ENCODE measurements at regions not wholly inside any gene's neighbourhood (a gene's known extent, or its start where the extent isn't known, plus 50 kb on each side); places are given as distances from the start of the nearest gene placed in this dataset.

- no peak for TF ChIP-seq CTCF (IDR thresholded peaks at IDR 0.05)
- ATAC-seq (ENCODE audit: low read depth) (no peak), DNase-seq (no peak)
- CTCF ChIA-PET, result interaction anchor here (1.1 to 1.7 kb wide), 4 partner anchors 12 to 121 kb away, joined by 3 to 6 read pairs (median 4); partner anchors contain the start of gene NLRP1
- intact Hi-C loops (cut with micrococcal nuclease), result loop anchor here (5.0 kb wide), 2 partner anchors 717 to 732 kb away; partner anchors contain the start of gene AIPL1
- POLR2A ChIA-PET, result no interaction called here
- Mint-ChIP-seq H3K4me3 (no peak overlapping the region), H3K36me3 (ENCODE audit: low read depth) (no peaks in the 10 kb centered on the region), H3K27me3 (peaks cover 25% of the 10 kb centered on the region), H3K4me1 (no peaks in the 10 kb centered on the region), H3K27ac (no peak overlapping the region), H3K9me3 (peaks cover 8% of the 10 kb centered on the region)
Observed at GRCh38 chr17:5705081-5705875, 121.0 kb upstream of the NLRP1 start.

- intact Hi-C loops (cut with micrococcal nuclease), result loop anchor here (5.0 kb wide), 2 partner anchors 716 to 731 kb away; partner anchors contain the start of gene AIPL1
Observed at GRCh38 chr17:5705876-5706576, 121.7 kb upstream of the NLRP1 start.

GRCh38 chr17:5706577-5707210, 122.4 kb upstream of the NLRP1 start:
- peak; percentile 42 for DNase-seq
- Mint-ChIP-seq H3K27ac (no peak overlapping the region), H3K27me3 (peaks cover 25% of the 10 kb centered on the region), H3K4me3 (no peak overlapping the region), H3K9me3 (peaks cover 10% of the 10 kb centered on the region), H3K36me3 (ENCODE audit: low read depth) (no peaks in the 10 kb centered on the region), H3K4me1 (no peaks in the 10 kb centered on the region)
- TF ChIP-seq CTCF (IDR thresholded peaks at IDR 0.05), result no peak
- no peak for ATAC-seq (ENCODE audit: low read depth)
- ChIA-PET CTCF (interaction anchor here (0.8 to 2.3 kb wide), 9 partner anchors 10 to 137 kb away, joined by 3 to 20 read pairs (median 4); partner anchors contain the start of gene NLRP1), POLR2A (no interaction called here)
- intact Hi-C loops (cut with micrococcal nuclease), result loop anchor here (1.0 to 5.0 kb wide), 3 partner anchors 114 to 731 kb away; partner anchors contain the start of gene AIPL1

More at GRCh38 chr17:5705876-5706576, 121.7 kb upstream of the NLRP1 start:
- Mint-ChIP-seq H3K9me3 (peaks cover 10% of the 10 kb centered on the region), H3K4me3 (no peak overlapping the region), H3K36me3 (ENCODE audit: low read depth) (no peaks in the 10 kb centered on the region), H3K27ac (no peak overlapping the region), H3K4me1 (no peaks in the 10 kb centered on the region), H3K27me3 (peaks cover 24% of the 10 kb centered on the region)
- DNase-seq, result no peak
- no peak for ATAC-seq (ENCODE audit: low read depth)
- POLR2A ChIA-PET, result no interaction called here
- CTCF ChIA-PET, result interaction anchor here (0.8 to 2.3 kb wide), 9 partner anchors 11 to 136 kb away, joined by 3 to 20 read pairs (median 4); partner anchors contain the start of gene NLRP1
- no peak for TF ChIP-seq CTCF (IDR thresholded peaks at IDR 0.05)

GRCh38 chr17:5707482-5707881, 123.2 kb upstream of the NLRP1 start:
- intact Hi-C loops (cut with micrococcal nuclease), result loop anchor here (1.0 to 5.0 kb wide), 3 partner anchors 115 to 730 kb away; partner anchors contain the start of gene AIPL1
- Mint-ChIP-seq H3K9me3 (peaks cover 7% of the 10 kb centered on the region), H3K4me3 (no peak overlapping the region), H3K4me1 (no peaks in the 10 kb centered on the region), H3K27ac (no peak overlapping the region), H3K27me3 (peaks cover 26% of the 10 kb centered on the region), H3K36me3 (ENCODE audit: low read depth) (no peaks in the 10 kb centered on the region)
- ATAC-seq (ENCODE audit: low read depth) (no peak), DNase-seq (no peak)
- POLR2A ChIA-PET, result no interaction called here
- CTCF ChIA-PET, result interaction anchor here (1.6 to 2.3 kb wide), 3 partner anchors 112 to 120 kb away, joined by 4 to 20 read pairs (median 8); no protein-coding TSS in a partner anchor
- no peak for TF ChIP-seq CTCF (IDR thresholded peaks at IDR 0.05)
